ENCODE measurements at regions not wholly inside any gene's neighbourhood (a gene's known extent, or its start where the extent isn't known, plus 50 kb on each side); places are given as distances from the start of the nearest gene placed in this dataset.

DNA sequence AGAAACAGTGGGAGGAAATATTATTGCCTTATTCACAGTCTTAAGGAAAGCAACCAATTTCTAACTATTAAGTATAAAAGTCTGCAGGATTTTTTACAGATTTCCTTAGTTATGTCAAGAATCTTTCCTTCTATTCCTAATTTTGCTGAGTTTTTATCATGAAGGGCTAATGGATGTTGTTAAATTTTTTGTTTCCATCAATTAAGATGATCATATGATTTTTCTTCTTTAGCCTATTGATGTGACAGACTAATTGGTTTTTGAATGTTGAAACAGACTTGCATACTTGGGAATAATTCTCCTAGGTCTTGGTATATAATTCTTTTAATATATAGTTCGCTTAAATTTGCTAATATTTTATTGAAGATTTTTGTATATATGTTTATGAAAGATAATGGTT, 569.1 kb upstream of the KCND2 start:
- DNase-seq (ENCODE audit: low read depth in 2 of 2) = no peak
- TF ChIP-seq, protein P1, sequence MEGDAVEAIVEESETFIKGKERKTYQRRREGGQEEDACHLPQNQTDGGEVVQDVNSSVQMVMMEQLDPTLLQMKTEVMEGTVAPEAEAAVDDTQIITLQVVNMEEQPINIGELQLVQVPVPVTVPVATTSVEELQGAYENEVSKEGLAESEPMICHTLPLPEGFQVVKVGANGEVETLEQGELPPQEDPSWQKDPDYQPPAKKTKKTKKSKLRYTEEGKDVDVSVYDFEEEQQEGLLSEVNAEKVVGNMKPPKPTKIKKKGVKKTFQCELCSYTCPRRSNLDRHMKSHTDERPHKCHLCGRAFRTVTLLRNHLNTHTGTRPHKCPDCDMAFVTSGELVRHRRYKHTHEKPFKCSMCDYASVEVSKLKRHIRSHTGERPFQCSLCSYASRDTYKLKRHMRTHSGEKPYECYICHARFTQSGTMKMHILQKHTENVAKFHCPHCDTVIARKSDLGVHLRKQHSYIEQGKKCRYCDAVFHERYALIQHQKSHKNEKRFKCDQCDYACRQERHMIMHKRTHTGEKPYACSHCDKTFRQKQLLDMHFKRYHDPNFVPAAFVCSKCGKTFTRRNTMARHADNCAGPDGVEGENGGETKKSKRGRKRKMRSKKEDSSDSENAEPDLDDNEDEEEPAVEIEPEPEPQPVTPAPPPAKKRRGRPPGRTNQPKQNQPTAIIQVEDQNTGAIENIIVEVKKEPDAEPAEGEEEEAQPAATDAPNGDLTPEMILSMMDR (IDR thresholded peaks at IDR 0.05; ENCODE audit: low read depth, low read length) = no peak
- no peak overlapping the region for H3K4me3 ChIP-seq (replicated peaks in 1 of 2; ENCODE audit: low read depth in 2 of 2, low read length in 2 of 2)

DNA sequence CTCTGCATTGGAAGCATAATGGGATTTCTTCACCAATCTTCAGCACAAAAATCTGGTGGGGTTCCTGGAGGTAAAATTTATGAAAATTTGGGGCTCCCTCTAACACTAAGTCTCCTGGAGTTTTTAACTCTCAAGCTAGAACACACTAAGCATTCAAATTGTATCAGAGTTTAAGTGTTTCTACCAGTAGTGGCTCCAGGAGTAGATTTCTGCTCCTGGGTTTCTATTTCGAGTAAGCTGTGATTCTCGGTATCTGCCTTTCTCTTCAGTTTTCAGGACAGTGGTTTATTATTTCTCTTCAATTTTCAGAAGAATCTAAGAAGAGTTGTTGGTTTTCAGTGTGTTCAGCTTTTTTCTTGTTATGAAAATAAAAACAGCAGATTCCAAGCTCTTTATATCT, 566.4 kb upstream of the KCND2 start:
- no peak for DNase-seq (ENCODE audit: low read depth in 2 of 2)
- H3K4me3 ChIP-seq (replicated peaks in 1 of 2; ENCODE audit: low read depth in 2 of 2, low read length in 2 of 2) = no peak overlapping the region
- TF ChIP-seq, protein P1 (IDR thresholded peaks at IDR 0.05; ENCODE audit: low read depth, low read length) = no peak

DNA sequence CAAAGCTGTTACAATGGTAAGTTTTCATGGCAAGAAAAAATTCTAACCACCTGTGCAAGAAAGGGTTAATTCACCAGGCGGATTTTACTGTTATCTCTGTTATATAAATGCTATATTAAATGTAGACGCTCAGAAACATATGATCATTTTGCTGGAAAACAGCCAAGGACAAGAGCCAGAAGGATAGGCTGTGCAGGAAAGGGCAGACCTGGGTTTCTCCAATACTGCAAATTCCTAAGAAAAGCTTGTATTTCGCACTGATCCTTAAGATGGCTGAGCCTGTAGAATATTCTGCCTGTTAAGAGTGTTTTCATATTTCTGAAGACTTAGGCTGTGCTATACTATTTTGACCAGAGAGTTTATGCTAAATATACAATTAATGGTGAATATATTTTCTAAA, 564.1 kb upstream of the KCND2 start:
- TF ChIP-seq, protein P1 (IDR thresholded peaks at IDR 0.05; ENCODE audit: low read depth, low read length) = no peak
- no peak overlapping the region for H3K4me3 ChIP-seq (replicated peaks in 1 of 2; ENCODE audit: low read depth in 2 of 2, low read length in 2 of 2)
- peak in 1 of 2 donors; percentile 25 for DNase-seq (ENCODE audit: low read depth in 2 of 2)

DNA sequence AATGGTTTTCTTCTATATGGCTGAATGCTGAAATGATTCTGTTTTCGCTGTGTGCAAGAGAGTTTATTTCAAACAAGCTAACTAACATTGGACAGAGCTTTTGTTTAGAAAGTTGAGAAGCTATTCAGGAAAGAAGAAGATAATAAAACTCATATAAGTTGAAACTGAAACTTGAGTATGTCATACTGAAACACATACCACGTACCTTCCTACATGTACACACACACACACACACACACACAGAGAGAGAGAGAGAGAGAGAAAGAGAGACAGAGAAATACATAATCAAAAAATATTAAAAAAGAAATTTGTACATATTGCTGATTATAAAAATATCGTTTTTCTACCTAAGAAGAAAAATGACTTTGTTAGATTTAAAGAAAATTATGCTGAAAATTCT, 561.9 kb upstream of the KCND2 start:
- no peak for DNase-seq (ENCODE audit: low read depth in 2 of 2)
- no peak overlapping the region for H3K4me3 ChIP-seq (replicated peaks in 1 of 2; ENCODE audit: low read depth in 2 of 2, low read length in 2 of 2)
- TF ChIP-seq, protein P1 (IDR thresholded peaks at IDR 0.05; ENCODE audit: low read depth, low read length) = no peak

DNA sequence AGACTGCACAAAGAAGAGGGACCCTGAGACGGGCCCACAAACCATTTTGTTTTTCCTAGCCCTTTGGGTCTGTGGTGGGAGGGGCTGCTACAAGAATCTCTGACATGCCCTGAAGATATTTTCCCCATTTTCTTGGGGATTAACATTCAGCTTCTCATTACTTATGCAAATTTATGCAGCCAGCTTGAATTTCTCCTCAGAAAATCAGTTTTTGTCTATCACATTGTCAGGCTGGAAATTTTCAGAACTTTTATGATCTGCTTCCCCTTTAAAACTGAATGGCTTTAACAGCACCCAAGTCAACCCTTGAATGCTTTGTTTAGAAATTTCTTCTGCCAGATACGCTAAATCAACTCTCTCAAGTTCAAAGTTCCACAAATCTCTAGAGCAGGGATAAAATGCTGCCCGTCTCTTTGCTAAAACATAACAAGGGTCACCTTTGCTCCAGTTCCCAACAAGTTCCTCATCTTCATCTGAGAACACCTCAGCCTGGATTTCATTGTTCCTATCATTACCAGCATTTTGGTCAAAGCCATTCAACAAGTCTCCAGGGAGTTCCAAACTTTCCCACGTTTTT, 560.0 kb upstream of the KCND2 start:
- no peak for DNase-seq (ENCODE audit: low read depth in 2 of 2)

DNA sequence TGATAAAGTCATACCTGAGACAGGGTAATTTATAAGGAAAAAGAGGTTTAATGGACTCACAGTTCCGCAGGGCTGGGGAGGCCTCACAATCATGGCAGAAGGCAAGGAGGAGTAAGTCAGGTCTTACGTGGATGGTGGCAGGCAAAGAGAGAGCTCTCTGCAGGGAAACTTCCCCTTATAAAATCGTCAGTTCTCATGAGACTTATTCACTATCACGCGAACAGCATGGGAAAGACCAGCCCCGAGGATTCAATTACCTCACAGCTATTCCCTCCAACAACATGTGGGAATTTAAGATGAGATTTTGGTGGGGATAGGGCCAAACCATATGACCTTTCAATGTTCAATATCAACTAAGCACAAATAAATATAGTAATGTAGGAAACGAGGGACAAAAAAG, 559.4 kb upstream of the KCND2 start:
- H3K4me3 ChIP-seq (replicated peaks in 1 of 2; ENCODE audit: low read depth in 2 of 2, low read length in 2 of 2) = no peak overlapping the region
- DNase-seq (ENCODE audit: low read depth in 2 of 2) = peak in 1 of 2 donors; percentile 14
- TF ChIP-seq, protein P1 (IDR thresholded peaks at IDR 0.05; ENCODE audit: low read depth, low read length) = no peak

More for the DNA sequence above, 560.0 kb upstream of the KCND2 start:
- TF ChIP-seq, protein P1 (IDR thresholded peaks at IDR 0.05; ENCODE audit: low read depth, low read length) = no peak
- no peak overlapping the region for H3K4me3 ChIP-seq (replicated peaks in 1 of 2; ENCODE audit: low read depth in 2 of 2, low read length in 2 of 2)

DNA sequence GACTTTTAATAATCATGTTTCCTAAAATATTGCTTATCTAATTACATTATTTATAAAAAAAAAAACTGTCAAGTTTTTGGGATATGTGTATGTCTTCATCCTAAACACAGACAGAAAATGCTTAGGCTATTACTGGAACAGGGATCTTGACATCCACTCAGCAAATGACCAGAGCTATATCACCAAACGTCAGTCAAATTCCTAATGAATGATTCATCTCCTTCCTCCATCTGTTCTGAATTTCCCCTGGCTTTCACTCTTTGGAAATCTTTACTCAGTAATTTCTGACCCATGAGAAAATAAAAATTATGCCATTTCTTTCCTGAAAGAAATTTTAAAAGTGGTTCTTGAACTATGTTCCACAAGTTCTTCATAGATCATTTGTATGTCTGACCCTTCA, 552.4 kb upstream of the KCND2 start:
- H3K4me3 ChIP-seq (replicated peaks in 1 of 2; ENCODE audit: low read depth in 2 of 2, low read length in 2 of 2) = no peak overlapping the region
- TF ChIP-seq, protein P1 (IDR thresholded peaks at IDR 0.05; ENCODE audit: low read depth, low read length) = no peak
- DNase-seq (ENCODE audit: low read depth in 2 of 2) = peak; percentile 87 to 93
